Stimulated activated CD4-positive, alpha-beta T cell treated with anti-CD3 and anti-CD28 coated beads, TNF-alpha, amount 100 ng/mL, for 48 hours (primary cell): ENCODE measurements at regions not wholly inside any gene's neighbourhood (a gene's known extent, or its start where the extent isn't known, plus 50 kb on each side); places are given as distances from the start of the nearest gene placed in this dataset.
"Not testable (repeated sequence)": the region's sequence is repeated elsewhere in the genome, so short reads cannot be mapped to it uniquely, and the experiment has no call there.

Source experiments
- DNase-seq, 3 donors: peaks; one replicate each; pipeline ENCODE4 v3.0.0-alpha.2; 2020; ENCODE audit warnings: low read depth in 3 of 3

- no peak for DNase-seq
Observed at GRCh38 chr10:25805986-25806385, 128.0 kb upstream of the MYO3A start.

- DNase-seq, result no peak
Observed at GRCh38 chr10:25808372-25808771, 125.7 kb upstream of the MYO3A start.

- DNase-seq, result no peak
Observed at GRCh38 chr10:25811052-25811685, 122.9 kb upstream of the MYO3A start.

GRCh38 chr10:25813511-25813910 lies 120.5 kb upstream of the MYO3A start:
- DNase-seq, result no peak

- DNase-seq, result no peak
Observed at GRCh38 chr10:25815236-25815635, 118.8 kb upstream of the MYO3A start.

GRCh38 chr10:25815999-25816768 lies 117.8 kb upstream of the MYO3A start:
- DNase-seq, result no peak

GRCh38 chr10:25817200-25817599 lies 116.8 kb upstream of the MYO3A start:
- no peak for DNase-seq

- DNase-seq, result no peak
Observed at GRCh38 chr10:25818751-25819150, 115.3 kb upstream of the MYO3A start.

GRCh38 chr10:25820472-25820871 lies 113.6 kb upstream of the MYO3A start:
- DNase-seq, result no peak

- DNase-seq, result no peak
Observed at GRCh38 chr10:25820874-25821273, 113.2 kb upstream of the MYO3A start.

- DNase-seq, result no peak
Observed at GRCh38 chr10:25824050-25824449, 110.0 kb upstream of the MYO3A start.

- DNase-seq, result no peak
Observed at GRCh38 chr10:25828475-25828874, 105.6 kb upstream of the MYO3A start.

- DNase-seq, result no peak
Observed at GRCh38 chr10:25831080-25831479, 102.9 kb upstream of the MYO3A start.

- DNase-seq, result no peak
Observed at GRCh38 chr10:25839683-25840082, 94.3 kb upstream of the MYO3A start.

- DNase-seq, result not testable (repeated sequence)
Observed at GRCh38 chr10:25840875-25841274, 93.2 kb upstream of the MYO3A start.

- no peak for DNase-seq
Observed at GRCh38 chr10:25842146-25842545, 91.9 kb upstream of the MYO3A start.

GRCh38 chr10:25843551-25844170 lies 90.4 kb upstream of the MYO3A start:
- no peak for DNase-seq

- DNase-seq, result not testable (repeated sequence)
Observed at GRCh38 chr10:25844716-25845115, 89.3 kb upstream of the MYO3A start.

GRCh38 chr10:25849268-25849667 lies 84.8 kb upstream of the MYO3A start:
- DNase-seq, result no peak

- DNase-seq, result no peak
Observed at GRCh38 chr10:25849988-25850387, 84.0 kb upstream of the MYO3A start.

GRCh38 chr10:25851548-25851947 lies 82.5 kb upstream of the MYO3A start:
- DNase-seq, result no peak

- DNase-seq, result no peak
Observed at GRCh38 chr10:25852364-25852941, 81.6 kb upstream of the MYO3A start.

GRCh38 chr10:25858076-25858475 lies 76.0 kb upstream of the MYO3A start:
- no peak for DNase-seq
